H1 (cell line): ENCODE measurements at regions not wholly inside any gene's neighbourhood (a gene's known extent, or its start where the extent isn't known, plus 50 kb on each side); places are given as distances from the start of the nearest gene placed in this dataset.

Source experiments
- RXRA ChIP-seq: IDR thresholded peaks from 2 replicates; pipeline ENCODE4 v1.6.1; 2011; ENCODE audit warnings: low read depth, mild to moderate bottlenecking, low read length, moderate library complexity; ENCODE audit not compliant: insufficient read depth

DNA sequence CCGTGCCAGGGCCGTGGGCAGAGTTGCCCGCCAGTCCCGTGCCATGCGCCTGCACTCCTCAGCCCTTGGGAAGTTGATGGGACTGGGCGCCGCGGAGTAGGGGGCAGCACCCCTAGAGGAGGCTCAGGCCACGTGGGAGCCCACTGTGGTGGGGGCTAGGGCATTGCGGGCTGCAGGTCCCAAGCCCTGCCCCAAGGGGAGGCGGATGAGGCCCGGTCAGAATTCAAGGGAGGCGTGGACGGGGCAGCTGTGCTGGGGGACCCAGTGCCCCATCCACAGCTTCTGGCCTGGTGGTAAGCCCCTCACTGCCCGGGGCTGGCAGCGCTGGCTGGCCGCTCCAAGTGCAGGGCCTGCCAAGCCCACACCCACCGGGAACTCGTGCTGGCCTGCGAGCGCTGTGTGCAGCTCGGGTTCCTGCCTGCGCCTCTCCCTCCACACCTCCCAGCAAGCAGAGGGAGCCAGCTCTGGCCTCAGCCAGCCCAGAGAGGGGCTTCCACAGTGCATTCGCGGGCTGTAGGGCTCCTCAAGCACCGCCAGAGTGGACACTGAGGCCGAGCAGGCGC is 317.8 kb downstream of the HAO1 start (continued):
- no peak for TF ChIP-seq RXRA
